ENCODE measurements at regions not wholly inside any gene's neighbourhood (a gene's known extent, or its start where the extent isn't known, plus 50 kb on each side); places are given as distances from the start of the nearest gene placed in this dataset.

DNA sequence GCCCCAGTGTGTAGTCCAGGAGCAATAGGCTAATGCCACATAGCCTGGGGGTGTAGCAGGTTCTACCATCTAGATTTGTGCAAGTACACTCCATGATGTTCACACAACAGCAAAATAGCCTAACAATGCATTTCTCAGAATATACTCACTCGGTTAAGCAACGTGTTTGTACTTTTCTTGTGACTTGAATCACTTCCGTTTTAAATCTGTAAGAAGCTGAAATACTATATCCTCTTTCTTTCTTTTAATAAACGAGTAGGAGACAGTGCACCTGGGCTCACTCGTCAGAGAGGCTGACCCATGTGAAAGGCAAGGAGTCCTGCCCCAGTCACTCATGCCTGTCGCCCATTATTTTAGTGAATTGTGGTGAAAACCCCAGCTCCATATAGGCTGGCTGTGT, 201.6 kb downstream of the FOXA2 start:
- H3K4me3 ChIP-seq (ENCODE audit: control insufficient read depth, low read depth, low read length), result no peak overlapping the region
- TF ChIP-seq, protein P1, sequence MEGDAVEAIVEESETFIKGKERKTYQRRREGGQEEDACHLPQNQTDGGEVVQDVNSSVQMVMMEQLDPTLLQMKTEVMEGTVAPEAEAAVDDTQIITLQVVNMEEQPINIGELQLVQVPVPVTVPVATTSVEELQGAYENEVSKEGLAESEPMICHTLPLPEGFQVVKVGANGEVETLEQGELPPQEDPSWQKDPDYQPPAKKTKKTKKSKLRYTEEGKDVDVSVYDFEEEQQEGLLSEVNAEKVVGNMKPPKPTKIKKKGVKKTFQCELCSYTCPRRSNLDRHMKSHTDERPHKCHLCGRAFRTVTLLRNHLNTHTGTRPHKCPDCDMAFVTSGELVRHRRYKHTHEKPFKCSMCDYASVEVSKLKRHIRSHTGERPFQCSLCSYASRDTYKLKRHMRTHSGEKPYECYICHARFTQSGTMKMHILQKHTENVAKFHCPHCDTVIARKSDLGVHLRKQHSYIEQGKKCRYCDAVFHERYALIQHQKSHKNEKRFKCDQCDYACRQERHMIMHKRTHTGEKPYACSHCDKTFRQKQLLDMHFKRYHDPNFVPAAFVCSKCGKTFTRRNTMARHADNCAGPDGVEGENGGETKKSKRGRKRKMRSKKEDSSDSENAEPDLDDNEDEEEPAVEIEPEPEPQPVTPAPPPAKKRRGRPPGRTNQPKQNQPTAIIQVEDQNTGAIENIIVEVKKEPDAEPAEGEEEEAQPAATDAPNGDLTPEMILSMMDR (IDR thresholded peaks at IDR 0.05; ENCODE audit: control insufficient read depth, insufficient read depth, low read depth, low read length, missing control alignments), result no peak
- no peak for DNase-seq (ENCODE audit: low read depth)

DNA sequence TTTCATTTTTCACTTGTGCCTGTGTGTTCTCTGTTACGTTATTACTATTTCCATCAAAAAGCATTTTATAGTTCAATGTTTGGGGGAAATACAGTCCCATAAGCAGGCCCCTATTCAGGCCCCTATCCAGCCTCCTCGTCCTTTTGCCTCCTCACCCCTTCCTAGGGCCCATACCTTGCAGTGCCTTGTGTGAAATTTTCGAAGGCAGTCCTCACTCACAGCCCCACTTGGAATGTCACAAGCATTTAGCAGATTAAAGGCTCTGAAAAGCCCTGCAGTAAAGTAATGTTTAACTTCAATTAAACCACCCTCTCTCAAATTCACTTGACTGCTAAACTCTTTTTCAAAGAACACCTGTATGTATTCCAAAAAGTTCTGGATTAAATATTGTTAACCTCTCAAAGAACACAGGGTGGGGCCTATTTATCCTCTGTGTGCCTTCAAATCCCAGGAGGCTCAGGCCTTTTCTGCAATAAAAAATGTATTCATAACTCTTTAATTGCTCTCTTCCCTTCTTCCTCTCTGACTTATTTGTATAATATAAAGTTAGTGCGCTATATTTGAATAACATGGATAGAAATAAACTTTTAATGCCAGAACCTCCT, 202.5 kb downstream of the FOXA2 start:
- DNase-seq (ENCODE audit: low read depth), result no peak
- TF ChIP-seq, protein P1 (IDR thresholded peaks at IDR 0.05; ENCODE audit: control insufficient read depth, insufficient read depth, low read depth, low read length, missing control alignments), result no peak
- H3K4me3 ChIP-seq (ENCODE audit: control insufficient read depth, low read depth, low read length), result no peak overlapping the region

DNA sequence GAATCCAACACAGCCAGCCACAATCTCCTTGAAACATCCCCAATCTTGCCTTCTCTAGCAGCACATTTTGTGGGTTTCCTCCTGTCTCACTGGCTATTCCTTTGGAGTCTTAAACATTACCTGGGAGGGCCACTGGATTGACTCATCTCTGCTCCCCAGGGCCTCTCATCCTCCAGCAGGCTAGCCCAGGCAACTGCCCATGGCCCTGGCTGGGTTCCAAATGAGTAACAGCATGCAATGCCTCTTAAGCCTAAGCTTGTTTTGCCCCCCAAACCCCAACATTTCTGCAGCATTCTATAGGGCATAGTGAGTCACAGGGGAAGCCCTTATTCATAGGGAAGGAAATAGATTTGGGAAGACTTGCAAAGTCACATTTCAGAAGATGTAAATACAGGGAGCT, 204.9 kb downstream of the FOXA2 start:
- no peak for DNase-seq (ENCODE audit: low read depth)
- H3K4me3 ChIP-seq (ENCODE audit: control insufficient read depth, low read depth, low read length), result no peak overlapping the region
- TF ChIP-seq, protein P1 (IDR thresholded peaks at IDR 0.05; ENCODE audit: control insufficient read depth, insufficient read depth, low read depth, low read length, missing control alignments), result no peak

DNA sequence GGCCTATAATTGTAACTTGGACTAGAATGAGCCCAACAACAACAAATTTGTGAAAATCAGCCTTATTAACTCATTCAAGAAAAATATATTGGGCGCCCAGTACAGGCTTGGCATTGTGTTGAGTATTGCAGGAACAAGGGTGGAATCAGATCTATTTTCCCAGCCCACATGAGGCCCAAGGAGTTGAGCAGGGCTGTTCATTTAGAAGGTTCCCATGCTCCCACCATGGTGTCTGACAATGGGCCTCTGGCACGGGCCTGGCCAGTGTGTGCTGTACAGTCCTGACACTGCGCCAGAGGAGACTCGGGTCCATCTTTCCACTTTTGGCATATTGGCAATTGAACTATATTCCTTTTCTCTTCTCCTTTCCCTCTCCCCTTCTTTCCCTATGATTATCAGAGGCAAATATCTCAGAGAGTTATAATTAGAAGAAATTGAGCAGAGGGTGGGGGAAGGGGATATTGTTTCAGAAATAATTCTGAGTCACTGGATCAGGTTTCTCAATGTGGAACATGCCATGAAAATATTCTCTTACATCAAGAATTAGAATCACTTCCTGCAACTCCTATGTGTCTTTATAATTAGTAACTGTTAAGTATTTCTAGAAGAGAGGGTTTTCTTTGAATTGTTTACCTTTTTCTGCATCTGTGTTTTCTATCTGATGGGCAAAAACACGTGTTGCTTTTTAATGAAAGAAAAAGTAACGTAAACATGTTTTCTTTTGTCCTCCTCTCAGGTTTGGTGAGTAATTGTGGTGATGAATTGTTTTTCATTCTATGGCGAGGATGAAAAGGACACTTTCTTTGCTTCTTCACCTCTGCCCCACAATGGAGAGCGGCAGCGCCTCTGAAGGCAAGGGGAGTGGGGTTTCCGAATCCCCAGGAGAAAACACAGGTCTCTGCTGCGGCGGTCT, 209.4 kb downstream of the FOXA2 start:
- no peak for DNase-seq (ENCODE audit: low read depth)
- no peak overlapping the region for H3K4me3 ChIP-seq (ENCODE audit: control insufficient read depth, low read depth, low read length)
- TF ChIP-seq, protein P1 (IDR thresholded peaks at IDR 0.05; ENCODE audit: control insufficient read depth, insufficient read depth, low read depth, low read length, missing control alignments), result no peak

DNA sequence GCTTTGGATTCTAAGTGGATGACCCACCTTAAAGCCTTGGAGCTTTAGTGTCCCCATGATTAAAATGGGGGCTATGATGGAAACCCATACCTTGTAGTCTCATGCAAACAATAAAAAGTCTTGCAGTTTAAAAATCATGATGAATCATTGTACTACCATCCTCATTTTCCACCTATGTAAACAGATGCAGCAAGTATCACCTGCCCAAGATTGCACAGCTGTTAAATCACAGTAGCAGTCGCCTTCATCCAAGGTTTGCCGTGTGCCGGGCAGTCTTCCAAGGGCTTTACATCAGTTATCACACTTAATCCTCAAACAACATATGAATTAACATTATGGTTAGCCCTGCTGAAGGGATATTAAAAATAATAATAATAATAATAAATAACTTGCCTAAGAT, 210.3 kb downstream of the FOXA2 start:
- TF ChIP-seq, protein P1 (IDR thresholded peaks at IDR 0.05; ENCODE audit: control insufficient read depth, insufficient read depth, low read depth, low read length, missing control alignments), result no peak
- no peak for DNase-seq (ENCODE audit: low read depth)
- no peak overlapping the region for H3K4me3 ChIP-seq (ENCODE audit: control insufficient read depth, low read depth, low read length)

DNA sequence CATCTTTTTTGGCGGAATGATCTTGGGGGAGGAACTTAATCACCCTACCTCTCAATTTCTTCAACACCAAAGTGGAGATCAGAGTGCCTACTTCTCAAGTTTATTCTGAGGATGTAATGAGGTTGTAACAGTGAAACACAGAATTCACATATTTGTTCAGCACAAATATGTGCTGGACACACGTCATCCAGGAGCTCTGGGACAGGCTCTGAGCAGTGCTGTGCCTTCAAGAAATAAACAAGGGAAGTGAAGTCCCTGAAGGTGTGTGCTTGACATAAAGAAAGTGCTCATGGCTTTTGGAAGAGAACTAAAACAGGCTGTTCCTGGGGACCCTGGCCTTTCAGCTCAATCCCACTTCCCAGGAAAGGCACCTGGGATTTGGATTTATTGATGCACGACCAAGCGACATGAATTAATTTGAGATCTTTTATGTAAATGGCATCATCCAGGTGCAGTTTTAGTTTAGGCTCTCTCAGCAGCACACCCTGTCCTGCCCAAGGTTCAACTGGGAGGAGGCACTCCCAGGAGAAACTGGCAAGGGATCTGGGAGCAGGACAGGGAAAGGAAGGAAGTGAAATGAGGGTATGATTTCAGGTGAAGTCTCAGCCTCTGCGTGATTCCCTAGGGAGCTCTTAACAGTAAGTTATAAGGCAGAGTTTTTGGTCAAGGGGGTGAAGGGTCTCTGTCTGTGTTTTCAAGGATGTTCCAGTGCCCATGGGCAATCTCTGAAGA, 211.0 kb downstream of the FOXA2 start:
- TF ChIP-seq, protein P1 (IDR thresholded peaks at IDR 0.05; ENCODE audit: control insufficient read depth, insufficient read depth, low read depth, low read length, missing control alignments), result no peak
- no peak overlapping the region for H3K4me3 ChIP-seq (ENCODE audit: control insufficient read depth, low read depth, low read length)
- no peak for DNase-seq (ENCODE audit: low read depth)
